ENCODE measurements at regions not wholly inside any gene's neighbourhood (a gene's known extent, or its start where the extent isn't known, plus 50 kb on each side); places are given as distances from the start of the nearest gene placed in this dataset.

DNA sequence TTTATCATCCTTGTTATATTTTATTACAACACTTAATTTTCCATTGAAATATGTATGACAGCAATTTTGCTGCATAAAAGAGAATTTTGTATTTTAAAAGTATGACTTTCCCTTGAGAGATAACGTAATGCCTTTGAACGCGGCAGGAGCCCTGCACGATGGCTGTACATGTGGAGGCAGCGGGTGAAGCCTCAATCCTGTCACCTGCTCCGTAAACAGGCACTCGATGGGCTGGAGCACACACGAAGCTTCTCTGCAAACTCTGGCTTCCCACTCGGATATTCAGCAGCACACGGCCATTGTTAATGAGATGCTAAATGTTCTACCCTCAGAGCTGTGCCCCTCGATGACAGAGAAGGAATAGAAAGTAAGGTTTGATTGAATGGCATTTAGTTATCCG is 184.4 kb downstream of the RTP5 start:
- Histone ChIP-seq H3K9me3 (ENCODE audit: low read depth) (no peaks in the 10 kb centered on the region), H3K4me1 (ENCODE audit: insufficient read depth) (no peaks in the 10 kb centered on the region), H4K20me1 (ENCODE audit: insufficient read depth, poor library complexity, severe bottlenecking) (no peaks in the 10 kb centered on the region), H3K4me2 (no peak overlapping the region), H3K36me3 (replicated peaks; ENCODE audit: insufficient read depth, low read depth) (no peaks in the 10 kb centered on the region), H3K27ac (no peak overlapping the region), H2AFZ (no peak overlapping the region), H3K79me2 (no peaks in the 10 kb centered on the region), H3K27me3 (peaks cover 4% of the 10 kb centered on the region), H3K9me2 (replicated peaks; ENCODE audit: insufficient read depth) (no peaks in the 10 kb centered on the region), H3K4me3 (no peak overlapping the region)
- WGBS (ENCODE audit: low lambda C conversion rate, missing lambda C conversion rate), result 88% methylated on average over 12 of the region's 12 CpGs
- DNase-seq (ENCODE audit: low spot score), result no peak
- TF ChIP-seq, protein P1, sequence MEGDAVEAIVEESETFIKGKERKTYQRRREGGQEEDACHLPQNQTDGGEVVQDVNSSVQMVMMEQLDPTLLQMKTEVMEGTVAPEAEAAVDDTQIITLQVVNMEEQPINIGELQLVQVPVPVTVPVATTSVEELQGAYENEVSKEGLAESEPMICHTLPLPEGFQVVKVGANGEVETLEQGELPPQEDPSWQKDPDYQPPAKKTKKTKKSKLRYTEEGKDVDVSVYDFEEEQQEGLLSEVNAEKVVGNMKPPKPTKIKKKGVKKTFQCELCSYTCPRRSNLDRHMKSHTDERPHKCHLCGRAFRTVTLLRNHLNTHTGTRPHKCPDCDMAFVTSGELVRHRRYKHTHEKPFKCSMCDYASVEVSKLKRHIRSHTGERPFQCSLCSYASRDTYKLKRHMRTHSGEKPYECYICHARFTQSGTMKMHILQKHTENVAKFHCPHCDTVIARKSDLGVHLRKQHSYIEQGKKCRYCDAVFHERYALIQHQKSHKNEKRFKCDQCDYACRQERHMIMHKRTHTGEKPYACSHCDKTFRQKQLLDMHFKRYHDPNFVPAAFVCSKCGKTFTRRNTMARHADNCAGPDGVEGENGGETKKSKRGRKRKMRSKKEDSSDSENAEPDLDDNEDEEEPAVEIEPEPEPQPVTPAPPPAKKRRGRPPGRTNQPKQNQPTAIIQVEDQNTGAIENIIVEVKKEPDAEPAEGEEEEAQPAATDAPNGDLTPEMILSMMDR (IDR thresholded peaks at IDR 0.05; ENCODE audit: poor library complexity), result no peak
- TF ChIP-seq EZH2 (IDR thresholded peaks at IDR 0.05; ENCODE audit: borderline replicate concordance), result no peak
- no peak for TF ChIP-seq EZH2phosphoT487 (IDR thresholded peaks at IDR 0.05; ENCODE audit: low read depth, severe bottlenecking, unreplicated experiment)

DNA sequence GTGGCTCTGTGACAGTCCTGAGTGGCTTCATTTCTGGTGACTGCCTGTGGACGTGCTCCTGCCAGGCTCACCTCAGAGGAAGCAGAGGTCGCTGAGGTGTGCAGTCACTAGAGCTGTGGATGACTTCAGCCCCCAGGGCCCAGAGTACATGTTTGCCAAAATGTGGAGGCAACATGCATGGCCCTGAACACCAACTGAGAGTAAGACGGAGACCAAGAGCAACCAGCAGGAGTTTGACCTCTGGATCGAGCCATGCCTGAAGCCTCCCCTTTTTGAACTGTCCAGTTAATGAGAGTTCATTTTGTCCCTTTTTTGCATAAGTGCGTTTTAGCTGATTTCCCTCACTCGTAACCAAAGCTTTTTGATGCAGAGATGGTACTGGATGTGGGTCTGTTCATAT is 184.9 kb downstream of the RTP5 start:
- Histone ChIP-seq H4K20me1 (ENCODE audit: insufficient read depth, poor library complexity, severe bottlenecking) (no peaks in the 10 kb centered on the region), H3K27me3 (peaks cover 4% of the 10 kb centered on the region), H3K36me3 (replicated peaks; ENCODE audit: insufficient read depth, low read depth) (no peaks in the 10 kb centered on the region), H3K4me3 (no peak overlapping the region), H3K27ac (no peak overlapping the region), H2AFZ (no peak overlapping the region), H3K9me3 (ENCODE audit: low read depth) (no peaks in the 10 kb centered on the region), H3K9me2 (replicated peaks; ENCODE audit: insufficient read depth) (no peaks in the 10 kb centered on the region), H3K4me2 (no peak overlapping the region), H3K4me1 (ENCODE audit: insufficient read depth) (no peaks in the 10 kb centered on the region), H3K79me2 (no peaks in the 10 kb centered on the region)
- TF ChIP-seq EZH2phosphoT487 (IDR thresholded peaks at IDR 0.05; ENCODE audit: low read depth, severe bottlenecking, unreplicated experiment) (no peak), EZH2 (IDR thresholded peaks at IDR 0.05; ENCODE audit: borderline replicate concordance) (no peak)
- TF ChIP-seq, protein P1 (IDR thresholded peaks at IDR 0.05; ENCODE audit: poor library complexity), result no peak
- DNase-seq (ENCODE audit: low spot score), result no peak
- WGBS (ENCODE audit: low lambda C conversion rate, missing lambda C conversion rate), result 96% methylated on average over 6 of the region's 6 CpGs

DNA sequence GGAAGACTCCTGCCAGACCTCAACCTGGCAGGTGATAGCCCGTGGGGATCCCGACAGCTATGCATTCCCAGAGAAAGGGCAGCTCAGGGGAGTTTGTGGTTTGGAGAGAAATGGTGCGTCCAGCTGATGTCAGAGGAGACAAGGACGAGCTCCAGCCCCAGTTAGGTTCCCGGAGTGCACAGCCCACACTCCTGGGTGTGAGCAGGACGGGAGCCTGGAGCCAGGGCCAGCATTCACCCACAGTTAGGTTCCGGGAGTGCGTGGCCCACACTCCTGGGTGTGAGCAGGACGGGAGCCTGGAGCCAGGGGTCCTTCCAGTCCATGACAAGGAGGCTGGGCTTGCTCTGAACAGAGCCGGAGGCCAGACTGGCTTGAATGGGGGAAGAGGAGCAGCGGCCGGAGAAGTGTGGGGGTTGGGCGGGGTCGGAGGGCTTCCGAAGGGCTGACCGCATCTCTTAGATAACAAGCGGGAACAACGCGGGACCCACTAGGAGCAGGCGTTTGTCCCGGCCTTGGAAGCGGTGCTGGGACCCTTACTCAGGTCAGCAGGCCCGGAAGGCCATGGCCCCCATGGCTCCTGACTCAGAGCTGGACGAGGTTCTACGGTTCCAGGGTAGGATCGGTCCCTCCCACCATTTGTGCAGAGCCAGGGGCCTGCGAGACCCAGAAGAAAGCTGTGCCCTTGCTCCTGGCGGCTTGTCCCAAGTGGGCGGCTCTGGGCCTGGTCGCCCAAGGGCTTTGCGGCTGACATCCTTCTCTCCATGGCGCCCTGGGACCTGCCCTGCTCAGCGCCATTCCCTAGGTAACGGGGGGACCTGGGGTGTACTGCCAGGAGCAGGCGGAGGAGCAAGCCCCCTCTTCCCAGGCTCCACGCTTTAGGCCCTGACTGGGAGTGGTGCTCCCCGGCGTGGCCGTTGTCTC is 185.6 kb downstream of the RTP5 start:
- 93% methylated on average over 34 of the region's 39 CpGs for WGBS (ENCODE audit: low lambda C conversion rate, missing lambda C conversion rate)
- no peak overlapping the region for H3K4me3 ChIP-seq
- no peak for DNase-seq (ENCODE audit: low spot score)
- no peaks in the 10 kb centered on the region for H3K79me2 ChIP-seq
- H2AFZ ChIP-seq, result no peak overlapping the region
- no peaks in the 10 kb centered on the region for H3K9me2 ChIP-seq (replicated peaks; ENCODE audit: insufficient read depth)
- H3K36me3 ChIP-seq (replicated peaks; ENCODE audit: insufficient read depth, low read depth), result no peaks in the 10 kb centered on the region
- peaks cover 4% of the 10 kb centered on the region for H3K27me3 ChIP-seq
- H3K4me2 ChIP-seq, result no peak overlapping the region
- H4K20me1 ChIP-seq (ENCODE audit: insufficient read depth, poor library complexity, severe bottlenecking), result no peaks in the 10 kb centered on the region
- no peaks in the 10 kb centered on the region for H3K9me3 ChIP-seq (ENCODE audit: low read depth)
- TF ChIP-seq, protein P1 (IDR thresholded peaks at IDR 0.05; ENCODE audit: poor library complexity), result no peak
- TF ChIP-seq EZH2 (IDR thresholded peaks at IDR 0.05; ENCODE audit: borderline replicate concordance), result no peak
- no peak for TF ChIP-seq EZH2phosphoT487 (IDR thresholded peaks at IDR 0.05; ENCODE audit: low read depth, severe bottlenecking, unreplicated experiment)
- no peak overlapping the region for H3K27ac ChIP-seq
- H3K4me1 ChIP-seq (ENCODE audit: insufficient read depth), result no peaks in the 10 kb centered on the region
